22Rv1 (cell line): ENCODE measurements at regions not wholly inside any gene's neighbourhood (a gene's known extent, or its start where the extent isn't known, plus 50 kb on each side); places are given as distances from the start of the nearest gene placed in this dataset.

ENCODE experiments used
- CTCF ChIP-seq: fragments of 450-650 bp; IDR thresholded peaks from 2 replicates; pipeline ENCODE4 v1.5.1; 2017; ENCODE audit warnings: mild to moderate bottlenecking
- ZFX ChIP-seq: fragments of 450-650 bp; IDR thresholded peaks from 2 replicates; pipeline ENCODE4 v1.6.1; 2017; ENCODE audit warnings: antibody characterized with exemption, borderline replicate concordance

DNA sequence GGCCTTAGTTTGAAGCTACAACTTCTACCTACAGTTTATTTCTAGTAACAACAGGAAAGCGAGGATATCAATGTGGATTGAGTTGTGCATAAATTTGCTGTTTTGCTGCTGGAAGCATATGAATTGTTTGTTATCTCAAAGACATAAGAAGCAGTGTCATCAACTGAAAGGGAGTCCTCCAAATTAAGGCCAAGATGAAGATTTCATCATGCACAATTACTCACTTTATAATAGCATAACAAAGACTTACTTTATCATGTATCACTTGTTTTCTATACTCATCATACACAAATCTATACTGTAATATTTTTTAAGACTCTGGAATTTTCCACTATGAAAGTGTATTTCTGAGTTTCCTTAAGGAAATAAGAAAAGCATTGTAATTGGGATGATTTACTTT is 136.1 kb upstream of the FANCL start:
- no peak for TF ChIP-seq ZFX
- TF ChIP-seq CTCF = no peak
